ENCODE measurements at regions not wholly inside any gene's neighbourhood (a gene's known extent, or its start where the extent isn't known, plus 50 kb on each side); places are given as distances from the start of the nearest gene placed in this dataset.

DNA sequence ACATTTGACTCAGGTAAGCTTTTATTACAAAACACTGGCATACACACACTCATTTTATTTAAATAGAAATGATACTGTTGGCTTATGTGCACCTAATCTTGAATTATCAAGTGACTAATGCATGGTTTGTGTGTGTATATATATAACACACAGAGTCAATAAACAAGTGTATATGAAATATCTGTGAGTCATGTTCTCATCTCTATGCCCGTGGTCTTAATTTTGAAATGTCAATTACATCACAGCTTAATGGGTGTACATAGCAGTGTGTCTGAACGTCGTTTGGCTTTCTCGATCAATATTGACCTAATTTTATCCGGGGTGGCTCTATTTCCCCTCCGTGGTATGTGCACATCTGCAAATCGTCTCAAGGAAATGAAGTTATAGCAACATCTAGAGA is 104.0 kb upstream of the ZFP64 start:
- TF ChIP-seq, protein P1, sequence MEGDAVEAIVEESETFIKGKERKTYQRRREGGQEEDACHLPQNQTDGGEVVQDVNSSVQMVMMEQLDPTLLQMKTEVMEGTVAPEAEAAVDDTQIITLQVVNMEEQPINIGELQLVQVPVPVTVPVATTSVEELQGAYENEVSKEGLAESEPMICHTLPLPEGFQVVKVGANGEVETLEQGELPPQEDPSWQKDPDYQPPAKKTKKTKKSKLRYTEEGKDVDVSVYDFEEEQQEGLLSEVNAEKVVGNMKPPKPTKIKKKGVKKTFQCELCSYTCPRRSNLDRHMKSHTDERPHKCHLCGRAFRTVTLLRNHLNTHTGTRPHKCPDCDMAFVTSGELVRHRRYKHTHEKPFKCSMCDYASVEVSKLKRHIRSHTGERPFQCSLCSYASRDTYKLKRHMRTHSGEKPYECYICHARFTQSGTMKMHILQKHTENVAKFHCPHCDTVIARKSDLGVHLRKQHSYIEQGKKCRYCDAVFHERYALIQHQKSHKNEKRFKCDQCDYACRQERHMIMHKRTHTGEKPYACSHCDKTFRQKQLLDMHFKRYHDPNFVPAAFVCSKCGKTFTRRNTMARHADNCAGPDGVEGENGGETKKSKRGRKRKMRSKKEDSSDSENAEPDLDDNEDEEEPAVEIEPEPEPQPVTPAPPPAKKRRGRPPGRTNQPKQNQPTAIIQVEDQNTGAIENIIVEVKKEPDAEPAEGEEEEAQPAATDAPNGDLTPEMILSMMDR (IDR thresholded peaks at IDR 0.05; ENCODE audit: insufficient read depth, low read length, poor library complexity, severe bottlenecking): no peak
- H3K27me3 ChIP-seq (ENCODE audit: control insufficient read depth, insufficient read depth, low read length): no peaks in the 10 kb centered on the region
- no peak overlapping the region for H3K4me3 ChIP-seq (ENCODE audit: low read depth, low read length)

DNA sequence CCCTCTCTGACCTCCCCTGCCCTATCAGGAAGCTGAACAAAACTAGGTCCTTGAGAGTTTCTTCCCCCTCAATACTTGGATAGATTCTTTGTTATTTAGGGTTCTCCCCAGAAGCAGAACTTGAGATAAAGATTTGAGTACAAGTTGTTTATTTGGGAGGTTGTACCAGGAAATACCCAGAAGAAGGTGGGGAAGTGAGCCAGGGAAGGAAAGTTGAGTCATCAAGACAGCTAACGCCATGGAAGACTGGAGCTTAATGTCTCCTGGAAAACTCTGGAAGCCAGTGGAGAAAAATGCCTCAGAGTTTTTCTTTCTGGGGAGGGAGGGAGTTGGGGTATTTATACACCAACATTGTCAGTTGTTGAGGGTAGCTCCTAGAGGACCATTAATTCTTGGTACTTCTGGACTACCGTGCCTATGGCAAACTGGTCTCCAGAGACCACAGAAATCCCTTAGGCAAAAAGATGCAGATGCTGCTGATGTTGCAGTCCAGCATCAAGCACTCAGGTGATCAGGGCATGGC is 102.6 kb upstream of the ZFP64 start:
- H3K27me3 ChIP-seq (ENCODE audit: control insufficient read depth, insufficient read depth, low read length): no peaks in the 10 kb centered on the region
- H3K4me3 ChIP-seq (ENCODE audit: low read depth, low read length): no peak overlapping the region
- H3K36me3 ChIP-seq (ENCODE audit: control insufficient read depth, insufficient read depth, low read length): no peaks in the 10 kb centered on the region
- TF ChIP-seq, protein P1 (IDR thresholded peaks at IDR 0.05; ENCODE audit: insufficient read depth, low read length, poor library complexity, severe bottlenecking): no peak
- DNase-seq (ENCODE audit: low read depth): no peak

More for the DNA sequence above, 104.0 kb upstream of the ZFP64 start:
- no peaks in the 10 kb centered on the region for H3K36me3 ChIP-seq (ENCODE audit: control insufficient read depth, insufficient read depth, low read length)
- DNase-seq (ENCODE audit: low read depth): no peak

DNA sequence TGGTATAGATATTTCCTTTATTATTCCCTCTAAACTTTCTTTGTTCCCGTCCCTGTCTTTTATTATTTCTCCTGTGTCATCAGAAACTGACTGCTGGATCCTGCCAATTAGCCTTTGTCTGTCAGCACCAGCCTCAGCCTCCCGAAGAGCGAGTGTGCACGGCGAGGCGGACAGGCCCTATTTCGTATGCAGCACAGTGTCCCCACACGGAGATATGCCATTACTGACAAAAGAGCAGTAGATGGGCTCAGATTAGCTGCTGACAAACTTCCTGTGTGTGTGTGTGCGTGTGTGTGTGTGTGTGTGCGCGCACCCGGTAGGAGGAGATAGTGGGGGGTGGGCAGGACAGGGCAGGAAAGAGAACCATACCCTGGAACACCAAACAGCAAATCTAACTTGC is 99.5 kb upstream of the ZFP64 start:
- no peaks in the 10 kb centered on the region for H3K27me3 ChIP-seq (ENCODE audit: control insufficient read depth, insufficient read depth, low read length)
- TF ChIP-seq, protein P1 (IDR thresholded peaks at IDR 0.05; ENCODE audit: insufficient read depth, low read length, poor library complexity, severe bottlenecking): no peak
- no peaks in the 10 kb centered on the region for H3K36me3 ChIP-seq (ENCODE audit: control insufficient read depth, insufficient read depth, low read length)
- DNase-seq (ENCODE audit: low read depth): no peak
- H3K4me3 ChIP-seq (ENCODE audit: low read depth, low read length): no peak overlapping the region

DNA sequence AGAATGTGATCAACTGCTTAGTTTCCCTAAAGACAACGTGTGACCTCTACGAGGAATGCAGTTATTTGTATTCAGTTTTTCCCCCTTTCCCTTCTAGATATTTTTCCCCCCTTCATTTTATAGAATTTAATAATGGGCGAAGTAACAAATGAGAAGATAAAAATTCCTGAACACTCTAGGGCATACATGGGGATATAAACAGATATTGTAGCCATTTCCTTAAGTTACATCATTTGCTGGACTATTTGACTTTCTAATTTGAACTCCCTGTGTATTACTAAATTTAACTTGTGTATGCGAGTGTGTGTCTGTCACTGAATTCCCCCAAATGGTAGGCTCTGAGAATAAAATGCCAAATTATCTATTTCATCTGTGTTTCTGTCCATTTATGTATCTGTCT is 99.0 kb upstream of the ZFP64 start:
- no peaks in the 10 kb centered on the region for H3K36me3 ChIP-seq (ENCODE audit: control insufficient read depth, insufficient read depth, low read length)
- TF ChIP-seq, protein P1 (IDR thresholded peaks at IDR 0.05; ENCODE audit: insufficient read depth, low read length, poor library complexity, severe bottlenecking): no peak
- H3K27me3 ChIP-seq (ENCODE audit: control insufficient read depth, insufficient read depth, low read length): no peaks in the 10 kb centered on the region
- no peak overlapping the region for H3K4me3 ChIP-seq (ENCODE audit: low read depth, low read length)
- no peak for DNase-seq (ENCODE audit: low read depth)

DNA sequence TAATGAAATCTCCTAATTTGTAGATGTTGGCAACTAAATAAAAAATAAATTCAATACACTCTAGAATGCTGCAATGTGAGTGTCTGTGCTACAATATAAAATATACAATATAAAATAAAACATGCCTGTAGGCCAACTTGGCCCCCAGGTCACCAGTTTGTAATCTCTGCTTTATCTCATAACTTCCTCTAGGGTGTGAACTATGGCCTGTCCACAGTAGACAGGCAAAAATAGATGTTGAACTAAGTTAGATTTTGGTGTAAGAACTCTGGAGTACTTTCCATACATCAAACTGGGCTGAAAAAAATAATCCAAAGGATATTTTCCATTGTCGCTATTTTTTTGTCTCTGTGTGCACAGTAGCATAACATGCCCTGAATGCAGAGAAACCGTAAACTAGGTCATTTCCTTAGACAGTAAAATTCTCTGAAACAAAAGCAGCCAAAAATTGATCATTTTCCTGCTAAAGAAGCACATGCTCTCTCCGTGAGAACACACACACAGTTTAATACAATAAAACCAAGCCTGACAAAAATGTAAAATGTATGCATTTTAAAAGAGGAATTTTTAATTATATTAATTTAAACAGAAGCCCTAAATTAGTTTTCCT is 98.5 kb upstream of the ZFP64 start:
- TF ChIP-seq, protein P1 (IDR thresholded peaks at IDR 0.05; ENCODE audit: insufficient read depth, low read length, poor library complexity, severe bottlenecking): no peak
- no peaks in the 10 kb centered on the region for H3K27me3 ChIP-seq (ENCODE audit: control insufficient read depth, insufficient read depth, low read length)
- no peak for DNase-seq (ENCODE audit: low read depth)
- no peaks in the 10 kb centered on the region for H3K36me3 ChIP-seq (ENCODE audit: control insufficient read depth, insufficient read depth, low read length)
- H3K4me3 ChIP-seq (ENCODE audit: low read depth, low read length): no peak overlapping the region

DNA sequence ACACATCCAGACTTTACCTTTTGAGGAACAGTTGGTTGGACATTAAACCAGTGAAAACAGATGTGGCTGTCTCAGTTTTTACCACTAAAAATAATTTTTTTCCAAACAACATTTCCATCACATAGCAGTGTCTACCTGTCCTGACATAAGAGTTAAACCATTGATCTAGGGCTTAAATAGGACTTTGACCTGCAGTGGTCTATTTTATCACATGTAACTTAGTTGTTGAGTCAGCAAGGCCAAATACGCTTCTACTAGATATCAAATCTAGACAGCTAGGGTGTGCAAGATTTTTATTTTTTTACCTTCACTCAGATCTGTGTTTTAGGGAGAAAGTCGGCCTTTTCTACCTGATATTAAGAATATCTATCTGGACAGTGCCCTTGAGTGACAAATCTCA is 88.8 kb upstream of the ZFP64 start:
- TF ChIP-seq, protein P1 (IDR thresholded peaks at IDR 0.05; ENCODE audit: insufficient read depth, low read length, poor library complexity, severe bottlenecking): no peak
- no peaks in the 10 kb centered on the region for H3K36me3 ChIP-seq (ENCODE audit: control insufficient read depth, insufficient read depth, low read length)

More for the DNA sequence above, 88.8 kb upstream of the ZFP64 start:
- Histone ChIP-seq H3K4me3 (ENCODE audit: low read depth, low read length) (no peak overlapping the region), H3K27me3 (ENCODE audit: control insufficient read depth, insufficient read depth, low read length) (no peaks in the 10 kb centered on the region)
- DNase-seq (ENCODE audit: low read depth): no peak

Data from kidney epithelial cell (primary cell).